ENCODE measurements at regions not wholly inside any gene's neighbourhood (a gene's known extent, or its start where the extent isn't known, plus 50 kb on each side); places are given as distances from the start of the nearest gene placed in this dataset.

DNA sequence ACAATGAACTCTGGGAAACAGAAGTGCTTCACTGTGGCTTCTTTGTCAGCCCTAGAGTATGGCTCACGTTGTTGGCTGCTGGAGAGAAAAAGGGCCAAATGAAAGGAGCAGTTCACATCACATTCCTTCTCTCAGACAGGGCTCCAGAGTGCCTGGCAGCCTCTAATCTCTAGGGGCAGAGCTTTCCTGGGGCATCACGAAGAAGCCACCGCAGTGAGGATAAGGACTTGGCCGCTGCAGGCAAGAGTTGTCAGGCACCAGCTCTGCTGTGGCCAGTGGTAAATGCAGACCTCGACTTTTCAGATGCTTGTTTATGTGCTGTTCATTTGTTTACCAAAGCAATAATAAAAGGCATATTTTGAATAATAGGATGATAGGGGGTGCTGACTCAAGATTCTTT, 227.2 kb downstream of the ICE1 start:
- TF ChIP-seq, protein P1, sequence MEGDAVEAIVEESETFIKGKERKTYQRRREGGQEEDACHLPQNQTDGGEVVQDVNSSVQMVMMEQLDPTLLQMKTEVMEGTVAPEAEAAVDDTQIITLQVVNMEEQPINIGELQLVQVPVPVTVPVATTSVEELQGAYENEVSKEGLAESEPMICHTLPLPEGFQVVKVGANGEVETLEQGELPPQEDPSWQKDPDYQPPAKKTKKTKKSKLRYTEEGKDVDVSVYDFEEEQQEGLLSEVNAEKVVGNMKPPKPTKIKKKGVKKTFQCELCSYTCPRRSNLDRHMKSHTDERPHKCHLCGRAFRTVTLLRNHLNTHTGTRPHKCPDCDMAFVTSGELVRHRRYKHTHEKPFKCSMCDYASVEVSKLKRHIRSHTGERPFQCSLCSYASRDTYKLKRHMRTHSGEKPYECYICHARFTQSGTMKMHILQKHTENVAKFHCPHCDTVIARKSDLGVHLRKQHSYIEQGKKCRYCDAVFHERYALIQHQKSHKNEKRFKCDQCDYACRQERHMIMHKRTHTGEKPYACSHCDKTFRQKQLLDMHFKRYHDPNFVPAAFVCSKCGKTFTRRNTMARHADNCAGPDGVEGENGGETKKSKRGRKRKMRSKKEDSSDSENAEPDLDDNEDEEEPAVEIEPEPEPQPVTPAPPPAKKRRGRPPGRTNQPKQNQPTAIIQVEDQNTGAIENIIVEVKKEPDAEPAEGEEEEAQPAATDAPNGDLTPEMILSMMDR (conservative IDR thresholded peaks at IDR 0.05): no peak
- TF ChIP-seq ZFX (IDR thresholded peaks at IDR 0.05): no peak
